HG02973 (cell line): ENCODE measurements at regions not wholly inside any gene's neighbourhood (a gene's known extent, or its start where the extent isn't known, plus 50 kb on each side); places are given as distances from the start of the nearest gene placed in this dataset.
"Not testable (repeated sequence)": the region's sequence is repeated elsewhere in the genome, so short reads cannot be mapped to it uniquely, and the experiment has no call there.

Source experiments
- ATAC-seq: cut with Tn5 transposase; IDR thresholded peaks from one replicate; pipeline ENCODE4 v1.9.1; 2021; ENCODE audit warnings: moderate library complexity; ENCODE audit not compliant: unreplicated experiment

DNA sequence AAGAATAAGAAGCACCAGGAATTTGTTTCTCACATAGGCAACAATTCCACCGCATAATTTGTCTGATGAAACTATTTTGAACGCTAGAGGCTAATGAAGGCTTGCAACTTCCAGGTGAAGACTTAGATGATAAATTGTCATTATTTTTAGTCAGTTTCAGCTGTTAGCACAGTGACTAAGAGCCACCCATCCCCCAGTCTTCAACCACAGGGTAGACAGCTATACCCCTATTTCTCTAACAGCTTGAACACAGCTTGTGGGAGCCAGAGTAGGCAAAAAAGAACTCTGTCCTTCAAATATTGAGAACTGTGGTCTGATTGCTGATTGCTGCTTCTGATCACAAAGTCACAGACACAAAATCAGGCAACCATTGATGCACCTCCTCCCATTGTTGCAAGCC lies 1124.8 kb upstream of the PRR20A start:
- ATAC-seq: no peak

DNA sequence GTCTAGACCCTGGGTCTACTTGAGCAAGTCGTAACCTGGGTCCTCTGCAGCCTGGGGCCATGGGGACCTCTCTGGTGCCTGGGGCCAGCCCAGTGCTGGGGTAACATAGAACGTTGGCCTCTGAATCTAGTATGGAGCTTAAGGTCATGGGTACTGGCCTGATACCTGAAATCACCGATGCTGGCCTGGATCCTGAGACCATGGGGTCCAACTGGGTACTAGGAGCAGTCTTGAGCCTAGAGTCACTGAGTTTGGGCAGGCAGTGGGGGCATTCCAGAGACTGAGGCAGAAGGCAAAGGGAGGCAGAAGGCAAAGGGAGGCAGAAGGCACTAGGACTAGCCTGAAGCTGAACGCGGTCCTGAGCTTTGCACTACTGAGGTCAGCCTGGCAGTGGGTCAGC lies 1121.1 kb upstream of the PRR20A start:
- ATAC-seq: no peak

DNA sequence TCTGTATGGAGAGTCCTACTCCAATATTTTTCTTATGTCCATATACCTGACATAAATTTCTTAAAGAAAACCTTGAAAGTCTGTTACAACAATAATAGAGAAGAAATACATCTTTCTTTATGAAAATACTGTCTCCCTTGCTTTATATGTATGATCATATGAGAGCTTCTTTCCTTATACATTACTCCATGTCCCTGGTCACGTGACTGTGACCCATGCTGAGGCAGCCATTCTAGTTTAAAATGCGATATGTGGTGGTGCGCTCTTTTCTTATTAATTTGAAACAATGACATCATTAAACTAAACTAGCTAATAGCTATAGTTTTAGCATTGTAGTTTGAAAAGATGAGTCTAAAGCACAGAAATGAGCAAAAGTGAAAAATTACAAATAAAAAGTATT lies 1120.3 kb upstream of the PRR20A start:
- ATAC-seq: no peak

DNA sequence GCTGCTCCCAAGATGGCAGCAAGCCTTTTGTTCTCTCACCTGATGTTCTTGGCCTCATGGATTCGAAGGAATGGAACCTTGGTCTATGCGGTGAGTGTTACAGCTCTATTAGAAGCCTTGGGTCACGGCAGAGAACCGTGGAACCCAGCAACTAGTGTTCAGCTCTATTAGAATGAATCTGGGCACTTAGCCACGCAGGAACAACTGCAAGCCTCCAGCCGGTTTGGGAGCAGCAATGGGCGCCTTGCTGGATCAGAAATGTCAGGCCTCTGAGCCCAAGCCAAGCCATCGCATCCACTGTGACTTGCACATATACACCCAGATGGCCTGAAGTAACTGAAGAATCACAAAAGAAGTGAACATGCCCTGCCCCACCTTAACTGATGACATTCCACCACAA lies 1100.7 kb upstream of the PRR20A start:
- ATAC-seq: no peak

DNA sequence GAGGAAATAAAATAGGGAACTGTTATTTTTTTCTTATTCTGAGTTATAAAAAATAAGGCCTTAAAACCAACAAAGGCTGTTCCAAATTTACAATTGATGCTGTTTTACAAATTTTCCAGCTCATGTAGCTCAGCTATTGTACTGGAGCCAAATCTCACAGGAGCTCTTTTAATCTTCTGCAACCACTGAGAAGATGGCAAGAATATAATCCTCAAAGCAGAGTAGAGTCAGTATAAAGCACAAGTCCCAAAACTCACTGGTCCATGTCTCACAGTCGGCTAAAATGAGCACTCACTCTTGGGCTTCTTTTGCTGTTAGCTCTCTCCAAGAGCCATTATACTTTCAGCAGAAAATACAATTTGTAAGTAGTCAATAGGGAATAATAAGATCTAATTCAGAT lies 1074.4 kb upstream of the PRR20A start:
- no peak for ATAC-seq

DNA sequence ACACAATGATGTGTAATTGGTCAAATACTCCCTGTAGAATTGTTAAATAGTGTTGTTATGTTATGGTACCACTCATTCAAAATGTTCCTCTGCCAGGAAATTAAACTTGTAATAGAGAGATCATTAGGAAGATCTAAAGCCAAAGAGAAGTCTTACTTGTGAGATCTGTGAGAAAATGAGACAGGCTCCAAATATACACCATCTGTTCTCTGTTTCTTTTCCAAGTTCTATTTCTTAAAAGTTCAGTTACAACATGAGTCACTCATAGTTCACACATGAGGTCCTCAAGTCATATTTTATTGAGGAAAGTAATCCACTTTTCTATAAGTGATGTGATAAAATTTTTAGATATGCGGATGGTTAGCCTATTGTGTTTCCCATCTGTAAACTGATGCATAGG lies 1038.1 kb upstream of the PRR20A start:
- ATAC-seq: no peak

DNA sequence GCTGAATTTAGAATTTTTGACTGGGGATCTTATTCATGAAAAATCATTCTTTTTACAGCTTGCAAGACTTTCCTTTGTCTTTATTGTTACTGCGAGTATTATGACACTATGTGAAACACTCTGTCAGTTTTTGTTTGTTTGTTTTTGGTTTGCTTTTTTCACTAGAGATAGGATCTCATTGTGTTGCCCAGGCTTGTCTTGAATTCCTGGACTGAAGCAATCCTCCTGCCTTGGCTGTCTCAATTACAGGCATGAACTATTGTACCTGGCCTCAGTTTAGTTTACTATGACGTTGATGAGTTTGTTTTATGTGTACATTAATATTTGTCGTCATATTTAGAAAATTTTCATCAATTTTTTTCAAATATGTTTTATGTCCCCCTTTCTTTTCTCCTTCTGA lies 1030.0 kb upstream of the PRR20A start:
- no peak for ATAC-seq

DNA sequence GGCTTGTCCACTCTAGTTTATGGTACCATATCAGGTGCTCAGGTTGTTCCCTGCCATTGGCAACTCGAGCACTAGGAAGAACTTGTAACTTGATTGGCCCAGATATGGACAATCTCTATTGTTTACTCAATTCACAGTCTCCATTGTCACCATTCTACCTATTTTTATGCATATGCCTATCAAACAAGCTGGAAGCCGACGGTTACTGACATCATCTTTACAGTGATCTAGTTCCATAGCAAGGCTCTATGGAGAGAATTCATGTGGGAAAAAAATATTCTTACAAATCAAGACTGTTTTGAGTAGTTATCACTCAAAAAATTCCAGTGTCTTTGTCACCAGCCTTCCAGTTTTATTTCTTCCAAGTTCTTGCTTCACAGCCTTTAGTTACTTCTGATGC lies 1006.2 kb upstream of the PRR20A start:
- ATAC-seq: no peak

DNA sequence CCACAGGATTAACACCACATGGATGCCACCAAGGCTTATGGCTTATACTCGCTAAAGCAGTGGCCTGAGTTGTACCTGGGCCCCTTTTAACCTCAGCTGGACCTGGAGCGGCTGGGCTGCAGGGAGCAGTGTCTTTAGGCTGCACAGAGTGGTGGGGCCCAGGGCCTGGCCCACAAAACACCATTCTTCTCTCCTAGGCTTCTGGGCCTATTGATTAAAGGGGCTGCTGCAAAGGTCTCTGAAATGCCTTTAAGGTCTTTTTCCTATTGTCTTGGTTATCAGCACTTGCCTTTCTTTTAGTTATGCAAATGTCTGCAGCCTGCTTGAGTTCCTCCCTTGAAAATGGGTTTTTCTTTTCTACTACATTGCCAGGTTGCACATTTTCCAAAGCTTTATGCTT lies 973.9 kb upstream of the PRR20A start:
- no peak for ATAC-seq

DNA sequence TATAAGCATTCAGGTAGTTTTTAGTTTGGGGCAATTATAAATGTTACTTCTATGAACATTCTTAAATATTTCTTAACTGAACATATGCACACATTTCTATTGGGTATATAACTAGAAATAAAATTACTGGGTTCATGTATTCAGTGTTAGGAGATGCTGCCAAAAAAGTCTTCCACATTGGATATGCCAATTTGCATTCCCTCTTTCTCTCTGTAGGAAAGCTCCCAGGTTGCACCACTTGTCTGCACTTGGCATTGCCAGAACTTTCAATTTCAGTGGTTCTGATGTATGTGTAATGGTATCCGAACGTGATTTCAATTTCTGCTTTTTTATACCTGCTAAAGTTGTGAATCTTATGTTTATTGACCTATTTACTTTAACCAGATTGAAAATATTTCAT lies 972.1 kb upstream of the PRR20A start:
- ATAC-seq: no peak

DNA sequence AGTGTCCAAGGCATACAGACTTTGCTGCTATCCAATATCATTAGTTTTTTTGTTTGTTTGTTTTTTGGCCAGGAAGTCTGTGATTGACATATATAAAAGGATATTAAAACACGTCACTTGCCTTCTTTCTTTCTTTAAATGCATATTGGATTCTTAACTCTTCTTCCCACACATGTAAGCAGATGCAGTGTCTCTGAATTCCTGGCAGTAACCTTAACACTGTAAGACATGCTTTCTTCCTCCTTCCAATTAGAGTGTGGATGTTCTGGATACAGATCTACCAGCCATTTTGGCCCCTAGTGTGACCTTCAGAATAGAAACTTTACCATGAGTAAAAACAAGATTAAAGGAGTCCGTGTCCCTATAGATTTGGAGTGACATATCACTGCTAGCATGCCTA lies 967.4 kb upstream of the PRR20A start:
- no peak for ATAC-seq

DNA sequence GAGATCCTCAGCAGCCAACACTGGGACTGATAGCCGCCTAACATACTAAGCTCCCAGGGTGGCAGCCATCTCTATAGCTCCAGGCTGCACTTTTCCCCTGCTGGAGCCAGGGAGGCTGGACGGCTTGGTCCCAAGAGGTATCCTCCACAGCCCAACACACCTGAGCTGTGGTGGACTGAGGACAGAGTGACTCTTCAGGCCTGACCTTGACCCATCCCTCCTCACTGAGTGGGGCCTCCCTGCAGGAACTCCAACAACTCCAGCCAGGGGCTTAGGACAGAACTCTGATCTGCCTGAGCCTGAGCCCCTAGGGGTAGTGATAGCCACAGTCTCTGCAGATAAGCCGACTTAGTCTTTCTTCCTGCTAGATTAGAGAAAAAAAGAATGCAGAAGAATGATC lies 958.1 kb upstream of the PRR20A start:
- ATAC-seq: no peak

DNA sequence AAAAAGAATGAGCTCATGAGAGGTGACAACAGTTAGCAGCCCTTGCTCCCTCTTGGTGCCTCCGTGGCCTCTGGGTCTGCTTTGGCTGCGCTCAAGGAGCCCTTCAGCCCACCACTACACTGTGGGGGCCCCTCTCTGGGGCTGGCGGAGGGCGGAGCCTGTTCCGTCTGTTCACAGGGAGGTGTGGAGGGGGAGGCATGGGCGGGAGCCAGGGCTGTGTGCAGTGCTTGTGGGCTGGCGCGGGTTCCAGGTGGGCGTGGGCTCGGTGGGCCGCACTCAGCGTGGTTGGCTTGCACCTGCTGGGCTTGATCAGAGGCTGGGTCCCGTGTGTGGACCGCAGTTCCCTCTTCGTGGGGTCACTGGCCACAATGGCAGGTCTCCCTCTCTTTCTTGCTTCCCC lies 953.4 kb upstream of the PRR20A start:
- no peak for ATAC-seq

DNA sequence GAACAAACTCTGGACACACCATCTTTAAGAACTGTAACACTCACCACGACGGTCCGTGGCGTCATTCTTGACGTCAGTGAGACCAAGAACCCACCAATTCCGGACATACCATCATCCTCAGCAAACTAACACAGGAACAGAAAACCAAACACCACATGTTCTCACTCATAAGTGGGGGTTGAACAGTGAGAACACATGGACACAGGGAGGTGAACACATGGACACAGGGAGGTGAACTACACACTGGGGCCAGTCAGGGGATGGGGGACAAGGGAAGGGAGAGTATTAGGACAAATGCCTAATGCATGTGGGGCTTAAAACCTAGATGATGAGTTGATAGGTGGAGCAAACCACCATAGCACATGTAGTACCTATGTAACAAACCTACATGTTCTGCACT lies 952.1 kb upstream of the PRR20A start:
- ATAC-seq: not testable (repeated sequence)

DNA sequence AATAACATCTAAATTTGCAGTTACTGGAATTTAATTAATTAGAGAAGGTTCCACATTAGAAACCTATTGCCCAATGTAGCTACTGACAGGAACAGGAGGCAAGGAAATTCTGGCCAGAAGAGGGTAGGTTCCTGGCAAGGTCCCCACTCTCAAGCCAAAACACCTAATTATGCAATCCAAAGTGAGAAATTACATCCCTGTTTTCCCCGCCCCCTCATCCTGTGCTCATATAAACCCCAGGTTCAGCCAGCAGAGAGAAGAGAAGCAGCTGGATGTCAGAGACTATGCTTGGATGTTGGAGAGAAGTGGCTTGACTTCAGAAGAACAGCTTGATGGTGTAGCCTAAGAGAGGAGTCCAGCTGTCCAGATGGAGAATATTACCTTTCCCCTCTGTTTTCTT lies 951.3 kb upstream of the PRR20A start:
- no peak for ATAC-seq

DNA sequence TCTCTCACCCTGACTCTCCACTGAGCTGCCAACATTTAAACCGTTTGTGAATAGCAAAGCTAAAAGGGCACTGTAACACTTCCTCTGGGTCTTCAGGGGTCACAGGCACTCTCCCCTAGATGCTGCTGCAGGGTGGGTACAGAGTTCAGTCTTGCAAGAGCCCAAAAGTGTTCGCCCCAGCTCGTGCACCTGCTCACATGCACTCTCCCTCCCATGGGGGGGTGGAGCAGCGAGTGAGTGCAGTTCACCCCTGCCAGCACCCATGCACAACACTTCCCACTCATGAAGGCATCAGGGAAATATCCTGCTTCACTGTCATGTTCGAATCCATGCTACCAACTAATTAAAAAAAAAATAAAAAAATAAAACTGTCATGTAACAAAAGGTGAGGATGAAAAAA lies 950.7 kb upstream of the PRR20A start:
- no peak for ATAC-seq

DNA sequence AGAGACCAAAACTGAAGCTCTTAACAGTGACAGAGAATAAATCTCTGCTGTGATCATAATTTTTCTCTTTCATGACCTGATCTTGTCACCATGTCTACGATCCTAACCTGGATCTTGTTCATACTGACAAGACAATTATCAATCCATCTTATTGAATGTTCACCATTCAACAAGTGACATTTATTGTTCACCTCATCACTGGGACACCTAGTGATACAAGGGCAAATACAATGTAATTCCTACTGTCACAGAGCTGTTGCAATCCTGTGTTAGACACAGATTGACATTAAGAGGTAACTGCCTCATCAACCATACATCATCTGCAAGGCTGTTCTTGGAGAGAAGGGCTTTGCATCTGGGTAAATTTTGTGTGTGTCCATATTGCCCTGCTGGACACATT lies 942.4 kb upstream of the PRR20A start:
- ATAC-seq: no peak

DNA sequence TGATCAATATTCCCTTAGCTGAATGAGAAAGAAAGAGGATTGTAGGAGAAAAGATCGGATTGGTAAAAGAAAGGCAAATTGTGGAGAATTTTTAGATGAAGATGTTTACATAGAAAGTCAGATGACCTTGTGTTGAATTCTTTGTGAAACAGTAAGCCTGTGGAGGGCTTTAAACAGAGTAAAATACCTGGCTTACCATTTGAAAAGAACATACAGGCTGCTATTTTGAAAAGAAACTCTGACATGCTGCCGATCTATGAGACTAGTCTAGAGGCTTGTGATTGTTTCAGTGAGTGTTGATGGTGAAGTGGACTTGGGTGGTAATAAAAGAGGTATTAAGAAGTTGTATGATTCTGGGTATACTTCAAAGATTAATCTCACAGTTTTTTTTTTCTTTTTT lies 938.9 kb upstream of the PRR20A start:
- ATAC-seq: no peak

DNA sequence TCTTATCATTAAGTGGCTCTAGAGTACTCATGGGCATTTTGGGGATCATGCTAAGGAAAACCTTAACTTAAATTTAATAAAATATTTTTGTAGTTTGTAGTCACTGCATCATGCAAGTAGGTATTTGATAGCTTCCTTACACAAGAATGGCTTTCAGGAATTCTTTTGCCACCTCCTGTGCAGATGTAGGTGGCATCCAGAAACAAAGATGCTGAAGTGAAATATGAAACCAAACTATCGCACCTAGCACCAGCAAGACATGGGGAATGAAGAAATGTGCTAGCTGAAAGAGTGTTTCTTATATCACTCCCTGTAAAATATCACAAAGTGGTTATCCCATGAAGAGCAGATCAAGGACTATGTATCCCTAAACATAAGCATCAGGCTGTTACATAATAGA lies 924.5 kb upstream of the PRR20A start:
- ATAC-seq: no peak

DNA sequence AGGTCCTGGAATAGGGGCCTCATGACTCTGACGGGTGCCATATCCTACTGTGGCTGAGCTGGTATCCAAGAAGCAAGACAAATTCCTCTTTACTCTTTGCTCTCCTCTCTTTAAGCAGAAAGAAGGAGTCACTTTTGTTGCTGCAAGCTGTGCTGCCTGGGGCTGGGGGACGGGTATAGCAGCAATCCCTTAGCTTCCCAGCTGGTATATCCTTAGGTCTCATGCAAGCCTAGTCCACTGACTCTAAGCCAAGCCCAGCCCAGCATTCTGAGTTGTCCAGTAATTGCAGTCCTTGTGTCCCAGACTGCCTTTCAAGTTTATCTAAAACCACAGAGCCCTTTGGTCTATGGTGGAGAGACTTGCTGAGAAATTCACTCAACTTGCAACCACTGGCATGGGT lies 893.0 kb upstream of the PRR20A start:
- no peak for ATAC-seq

DNA sequence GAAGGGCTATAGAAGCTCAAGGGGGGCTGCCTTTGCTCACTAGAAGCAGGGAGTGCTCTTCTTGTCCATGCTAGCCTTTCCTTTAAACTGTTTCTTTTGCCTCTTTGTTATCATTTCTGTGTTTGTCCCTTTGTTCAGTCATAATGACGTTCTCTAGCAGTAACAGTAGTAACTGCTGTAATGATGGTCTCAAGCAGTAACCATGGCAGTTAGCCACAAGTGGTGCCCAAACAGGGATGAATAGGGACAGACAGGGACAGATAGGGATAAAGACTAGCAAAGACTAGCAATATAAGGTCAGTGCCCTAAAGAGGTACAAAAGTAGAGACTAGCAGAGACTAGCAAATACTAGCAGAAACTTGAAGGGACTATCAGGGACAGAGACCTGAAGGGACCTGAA lies 869.0 kb upstream of the PRR20A start:
- no peak for ATAC-seq

DNA sequence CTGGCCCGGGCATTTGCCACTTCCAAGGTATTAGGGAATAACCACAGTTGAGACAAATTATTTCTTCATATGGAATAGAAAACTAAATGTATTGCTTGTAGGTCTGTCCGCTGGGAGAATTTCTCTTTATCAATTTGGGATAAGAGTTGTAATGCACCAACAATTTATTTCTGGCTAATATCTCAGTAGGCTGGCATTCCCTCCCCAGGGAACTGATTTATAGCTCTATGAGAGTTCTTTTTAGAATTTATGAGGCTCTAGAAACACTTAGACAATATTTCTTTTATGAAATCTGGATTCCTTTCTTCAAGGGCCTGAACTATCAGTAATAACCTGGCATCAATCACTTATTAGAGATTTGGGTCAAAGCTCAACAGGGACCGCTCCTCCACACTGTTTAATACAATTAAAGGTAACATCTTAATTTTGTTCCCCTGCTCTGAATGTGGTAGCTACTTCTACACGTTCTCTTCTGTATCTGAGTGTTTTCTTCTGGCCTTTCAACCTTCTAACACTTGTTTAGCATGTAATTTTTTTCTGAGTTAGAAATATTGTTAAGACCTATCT lies 857.4 kb upstream of the PRR20A start:
- ATAC-seq: no peak

DNA sequence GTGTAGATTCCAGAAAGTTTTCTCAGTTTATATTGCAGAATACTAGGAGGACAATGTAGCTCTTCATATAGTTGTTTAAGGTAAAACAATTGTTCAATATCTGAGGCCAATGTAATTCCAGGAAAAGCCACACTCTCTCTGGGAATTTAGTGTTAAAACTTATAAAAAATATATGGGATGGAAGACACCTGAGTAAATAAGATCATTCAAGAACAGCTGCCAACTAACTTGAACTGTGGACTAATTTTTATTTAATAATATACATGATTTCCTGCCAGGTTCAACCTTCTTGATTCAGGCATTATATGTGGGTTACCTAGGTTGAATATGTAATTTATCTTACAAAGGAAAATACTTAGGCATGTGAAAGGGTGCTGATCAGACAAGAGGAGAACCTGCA lies 841.1 kb upstream of the PRR20A start:
- ATAC-seq: no peak

DNA sequence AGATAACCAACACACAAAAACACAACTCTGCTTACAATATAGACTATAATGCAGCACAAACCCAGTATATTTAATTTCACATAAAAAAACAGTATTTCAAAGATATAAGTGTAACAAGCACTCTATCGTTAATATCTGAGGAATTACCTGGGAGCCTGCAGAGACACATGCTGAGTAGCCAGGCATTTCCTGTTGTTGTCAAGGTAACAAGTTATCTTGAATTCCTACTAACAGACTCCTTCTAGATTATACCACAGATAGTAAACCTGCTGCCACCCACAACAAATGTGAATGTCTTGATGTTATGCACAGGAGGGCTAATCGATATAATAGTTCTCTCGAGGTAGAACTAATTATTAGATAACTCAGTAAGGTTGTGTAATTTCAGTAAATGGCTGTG lies 826.0 kb upstream of the PRR20A start:
- ATAC-seq: no peak
